ENCODE measurements at regions not wholly inside any gene's neighbourhood (a gene's known extent, or its start where the extent isn't known, plus 50 kb on each side); places are given as distances from the start of the nearest gene placed in this dataset.

- Histone ChIP-seq H3K36me3 (replicated peaks in 1 of 2; ENCODE audit: control extremely low read depth in 1 of 2, control insufficient read depth in 1 of 2, extremely low read depth in 1 of 2, insufficient read depth in 2 of 2, low read length in 1 of 2) (no peaks in the 10 kb centered on the region), H3K79me2 (ENCODE audit: control insufficient read depth, insufficient read depth, low read length) (no peaks in the 10 kb centered on the region), H3K9me3 (ENCODE audit: control extremely low read depth in 1 of 3, control insufficient read depth in 2 of 3, insufficient read depth in 1 of 3, low read length in 2 of 3) (peaks cover 0 to 8% (median 0%) of the 10 kb centered on the region in 3 donors), H3K27ac (ENCODE audit: low read length in 2 of 2) (no peak overlapping the region), H3K4me3 (ENCODE audit: control extremely low read depth in 1 of 5, extremely low read depth in 1 of 5, insufficient read depth in 1 of 5, low read depth in 2 of 5, low read length in 4 of 5) (no peak overlapping the region), H3K9ac (ENCODE audit: low read length) (no peak overlapping the region), H4K20me1 (ENCODE audit: control insufficient read depth, insufficient read depth, low read length, poor library complexity, severe bottlenecking) (no peaks in the 10 kb centered on the region), H2AFZ (ENCODE audit: insufficient read depth, low read depth, low read length, poor library complexity, severe bottlenecking) (no peak overlapping the region), H3K4me2 (replicated peaks; ENCODE audit: low read depth, low read length, poor library complexity, severe bottlenecking) (no peak overlapping the region), H3K27me3 (replicated peaks in 1 of 4; ENCODE audit: control extremely low read depth in 1 of 4, control insufficient read depth in 3 of 4, insufficient read depth in 4 of 4, low read length in 3 of 4) (no peaks in the 10 kb centered on the region), H3K4me1 (ENCODE audit: control insufficient read depth in 2 of 2, insufficient read depth in 2 of 2, low read length in 2 of 2) (no peaks in the 10 kb centered on the region)
- H3K27ac Mint-ChIP-seq = no peak overlapping the region
- ChIA-PET CTCF (no interaction called here), POLR2A (no interaction called here)
- WGBS (ENCODE audit: insufficient coverage) = 83% methylated on average over 5 of the region's 11 CpGs
- no peak overlapping the region for H3K4me3 Mint-ChIP-seq
- H3K4me1 Mint-ChIP-seq = no peaks in the 10 kb centered on the region
- intact Hi-C loops (cut with micrococcal nuclease) = no loop called here
- DNase-seq (no peak), ATAC-seq (ENCODE audit: low read depth) (no peak)
- TF ChIP-seq CTCF (IDR thresholded peaks at IDR 0.05) (no peak), EZH2 (IDR thresholded peaks at IDR 0.05; ENCODE audit: borderline replicate concordance, insufficient read depth, low read depth, low read length, poor library complexity, severe bottlenecking) (no peak)
- H3K9me3 Mint-ChIP-seq (ENCODE audit: insufficient read depth) = peaks cover 1% of the 10 kb centered on the region
- no peaks in the 10 kb centered on the region for H3K27me3 Mint-ChIP-seq
Observed at GRCh38 chr12:128077211-128077916, 189.6 kb upstream of the TMEM132C start.

- Histone ChIP-seq H2AFZ (ENCODE audit: insufficient read depth, low read depth, low read length, poor library complexity, severe bottlenecking) (no peak overlapping the region), H4K20me1 (ENCODE audit: control insufficient read depth, insufficient read depth, low read length, poor library complexity, severe bottlenecking) (no peaks in the 10 kb centered on the region), H3K4me2 (replicated peaks; ENCODE audit: low read depth, low read length, poor library complexity, severe bottlenecking) (no peak overlapping the region), H3K9ac (ENCODE audit: low read length) (no peak overlapping the region), H3K36me3 (replicated peaks in 1 of 2; ENCODE audit: control extremely low read depth in 1 of 2, control insufficient read depth in 1 of 2, extremely low read depth in 1 of 2, insufficient read depth in 2 of 2, low read length in 1 of 2) (no peaks in the 10 kb centered on the region), H3K4me1 (ENCODE audit: control insufficient read depth in 2 of 2, insufficient read depth in 2 of 2, low read length in 2 of 2) (no peaks in the 10 kb centered on the region), H3K79me2 (ENCODE audit: control insufficient read depth, insufficient read depth, low read length) (no peaks in the 10 kb centered on the region), H3K27ac (ENCODE audit: low read length in 2 of 2) (no peak overlapping the region), H3K27me3 (replicated peaks in 1 of 4; ENCODE audit: control extremely low read depth in 1 of 4, control insufficient read depth in 3 of 4, insufficient read depth in 4 of 4, low read length in 3 of 4) (no peaks in the 10 kb centered on the region), H3K4me3 (ENCODE audit: control extremely low read depth in 1 of 5, extremely low read depth in 1 of 5, insufficient read depth in 1 of 5, low read depth in 2 of 5, low read length in 4 of 5) (no peak overlapping the region), H3K9me3 (ENCODE audit: control extremely low read depth in 1 of 3, control insufficient read depth in 2 of 3, insufficient read depth in 1 of 3, low read length in 2 of 3) (peaks cover 0 to 8% (median 0%) of the 10 kb centered on the region in 3 donors)
- Mint-ChIP-seq H3K27me3 (no peaks in the 10 kb centered on the region), H3K4me3 (no peak overlapping the region), H3K4me1 (no peaks in the 10 kb centered on the region), H3K27ac (no peak overlapping the region), H3K9me3 (ENCODE audit: insufficient read depth) (peaks cover 2% of the 10 kb centered on the region)
- intact Hi-C loops (cut with micrococcal nuclease) = no loop called here
- DNase-seq (no peak), ATAC-seq (ENCODE audit: low read depth) (no peak)
- POLR2A ChIA-PET = no interaction called here
- no peak for TF ChIP-seq CTCF (IDR thresholded peaks at IDR 0.05)
- TF ChIP-seq EZH2 (IDR thresholded peaks at IDR 0.05; ENCODE audit: borderline replicate concordance, insufficient read depth, low read depth, low read length, poor library complexity, severe bottlenecking) = no peak
- 91% methylated on average over 7 of the region's 8 CpGs for WGBS (ENCODE audit: insufficient coverage)
- CTCF ChIA-PET = no interaction called here
Observed at GRCh38 chr12:128077917-128078298, 189.1 kb upstream of the TMEM132C start.

All from B cell (primary cell).